HG03432 (cell line): ENCODE measurements at regions not wholly inside any gene's neighbourhood (a gene's known extent, or its start where the extent isn't known, plus 50 kb on each side); places are given as distances from the start of the nearest gene placed in this dataset.
"Not testable (repeated sequence)": the region's sequence is repeated elsewhere in the genome, so short reads cannot be mapped to it uniquely, and the experiment has no call there.

ENCODE experiments used
- ATAC-seq: cut with Tn5 transposase; IDR thresholded peaks from one replicate; pipeline ENCODE4 v1.9.1; 2021; ENCODE audit warnings: mild to moderate bottlenecking, moderate library complexity; ENCODE audit not compliant: unreplicated experiment

DNA sequence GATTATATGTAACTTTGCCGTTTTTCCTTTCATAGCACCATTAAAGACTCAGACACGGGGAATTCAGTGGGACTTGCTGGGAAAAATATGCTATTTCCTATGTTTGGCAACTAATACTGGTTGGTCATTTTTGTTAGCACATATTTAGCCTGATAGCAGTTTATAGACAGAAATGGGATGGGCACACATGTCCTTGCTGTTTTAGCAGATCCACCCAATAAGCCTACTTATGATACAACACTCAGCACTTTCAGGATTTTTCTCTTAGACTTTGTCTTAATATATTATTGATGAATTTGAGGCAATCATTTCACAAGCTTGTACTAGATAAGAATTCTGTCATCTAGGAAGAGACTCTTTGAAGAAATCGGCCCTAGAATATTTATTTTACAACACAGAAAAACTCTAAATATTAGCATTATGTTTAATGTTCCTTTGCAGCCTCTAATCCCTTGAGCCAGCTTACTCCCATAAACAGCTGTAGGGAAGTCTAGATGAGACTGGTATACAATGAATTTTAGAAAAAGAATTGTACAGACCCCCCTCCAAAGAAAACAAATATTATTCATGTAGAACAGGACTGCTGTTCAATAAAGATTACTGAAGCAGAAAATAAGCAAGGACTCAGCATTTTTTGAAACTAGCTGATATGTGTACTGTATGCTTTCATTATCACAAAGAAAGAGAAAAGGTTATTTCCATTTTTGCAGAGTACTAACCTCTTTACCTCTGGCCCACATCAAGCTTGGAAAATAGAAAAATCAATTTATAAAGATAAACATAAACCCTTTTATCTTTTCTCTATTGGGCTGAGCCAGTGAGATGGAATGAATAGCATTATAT lies 656.8 kb upstream of the SGO1 start:
- no peak for ATAC-seq

DNA sequence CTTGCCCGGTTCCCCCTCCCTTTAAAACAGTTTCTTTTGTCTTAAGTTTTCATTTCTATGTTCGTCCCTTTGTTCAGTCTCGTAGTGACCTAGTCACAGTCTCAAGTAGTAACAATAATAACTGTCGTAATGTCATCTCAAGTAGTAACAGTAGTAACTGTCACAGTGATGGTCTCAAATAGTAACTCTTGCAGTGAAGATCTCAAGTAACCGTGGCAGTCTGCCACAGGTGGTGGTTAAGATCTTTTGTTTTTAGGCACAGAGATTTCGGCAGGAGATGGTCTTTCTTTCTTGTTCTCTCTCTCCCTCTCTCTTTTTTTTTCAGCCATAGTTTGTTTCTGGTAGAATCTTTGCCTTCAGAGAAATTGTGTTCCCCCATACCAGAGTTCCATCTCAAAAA lies 656.0 kb upstream of the SGO1 start:
- no peak for ATAC-seq

DNA sequence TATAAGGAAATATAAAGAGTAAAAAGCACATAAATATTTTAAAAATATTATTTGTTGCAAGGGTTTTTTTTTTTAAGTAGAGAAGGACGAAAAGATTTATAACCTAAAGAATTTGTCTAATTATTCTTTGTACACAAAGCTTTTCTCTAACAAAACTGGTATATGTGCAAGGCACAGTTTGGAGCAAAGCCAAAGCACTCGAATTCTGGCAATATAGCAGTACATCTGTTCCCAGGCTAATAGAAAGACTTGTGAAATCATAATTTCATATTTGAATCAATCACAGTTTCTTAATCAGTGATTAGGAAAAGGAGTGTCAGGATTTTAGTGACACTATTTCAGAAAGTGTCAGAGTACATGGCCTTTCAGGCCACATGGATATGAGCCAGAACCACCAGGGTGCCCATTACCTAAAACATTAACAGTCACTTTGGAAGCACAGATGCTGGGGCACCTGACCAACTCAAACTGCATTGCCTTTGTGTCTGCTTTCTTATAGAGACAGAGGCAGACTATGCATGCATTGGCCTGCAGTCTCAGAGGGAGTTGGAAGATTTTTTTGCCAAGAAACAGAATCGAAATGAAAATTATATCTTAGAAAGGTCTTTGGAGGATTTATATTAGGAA lies 651.8 kb upstream of the SGO1 start:
- ATAC-seq: no peak

DNA sequence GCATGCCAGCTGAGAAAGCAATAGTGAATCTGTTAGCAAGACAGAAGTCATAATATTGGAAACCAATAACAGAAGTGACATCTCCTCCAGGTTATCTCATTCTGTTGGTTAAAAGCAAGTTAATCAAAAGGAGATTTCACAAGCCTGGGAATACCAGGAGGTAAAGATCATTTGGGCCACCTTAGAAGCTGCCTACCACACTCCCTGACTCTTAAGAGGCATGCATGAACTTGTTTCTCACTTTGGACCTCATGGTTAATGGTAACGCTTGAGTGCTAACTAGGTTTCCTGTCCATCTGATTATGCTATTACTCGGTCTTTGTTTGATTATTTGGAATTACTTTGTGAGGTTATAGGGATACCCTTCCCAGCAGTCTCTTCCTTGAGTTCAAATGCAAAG lies 650.8 kb upstream of the SGO1 start:
- no peak for ATAC-seq

DNA sequence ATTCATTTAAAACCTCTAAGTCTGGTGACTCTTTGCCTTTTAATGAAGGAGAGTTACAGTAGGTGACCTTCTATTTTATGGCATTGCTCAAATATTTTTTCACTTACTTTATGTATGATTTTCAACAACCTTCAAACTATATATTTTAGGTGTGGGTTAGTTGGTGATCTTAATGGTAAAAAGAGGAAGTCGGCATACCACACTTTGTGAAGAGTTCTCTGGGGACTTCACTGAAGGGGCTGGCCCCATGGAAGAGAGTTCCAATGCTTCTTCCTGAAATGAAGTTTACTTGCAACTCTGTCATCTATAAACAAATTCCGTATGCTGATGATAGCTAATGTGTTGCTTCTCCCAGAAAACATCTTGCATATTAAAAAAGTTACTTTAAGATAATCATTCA lies 647.0 kb upstream of the SGO1 start:
- ATAC-seq: no peak

DNA sequence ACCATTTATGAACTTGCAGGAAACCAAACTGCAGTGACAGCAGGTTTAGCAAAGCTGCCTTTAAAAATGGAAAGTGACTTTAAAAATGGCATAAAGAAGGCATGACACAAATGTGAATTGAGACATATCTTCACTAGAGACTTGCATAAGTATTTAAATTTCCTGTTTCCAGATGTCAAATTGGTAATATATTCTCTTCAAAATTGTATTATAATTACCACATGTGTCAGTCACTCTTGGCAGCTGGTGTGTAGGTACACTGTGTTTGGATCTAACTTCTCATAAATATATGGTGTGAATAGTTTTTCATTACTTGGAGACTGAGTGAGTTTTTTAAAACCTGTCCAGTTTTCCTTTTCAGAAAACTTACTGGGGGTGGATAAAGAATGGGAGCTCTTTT lies 636.2 kb upstream of the SGO1 start:
- no peak for ATAC-seq

DNA sequence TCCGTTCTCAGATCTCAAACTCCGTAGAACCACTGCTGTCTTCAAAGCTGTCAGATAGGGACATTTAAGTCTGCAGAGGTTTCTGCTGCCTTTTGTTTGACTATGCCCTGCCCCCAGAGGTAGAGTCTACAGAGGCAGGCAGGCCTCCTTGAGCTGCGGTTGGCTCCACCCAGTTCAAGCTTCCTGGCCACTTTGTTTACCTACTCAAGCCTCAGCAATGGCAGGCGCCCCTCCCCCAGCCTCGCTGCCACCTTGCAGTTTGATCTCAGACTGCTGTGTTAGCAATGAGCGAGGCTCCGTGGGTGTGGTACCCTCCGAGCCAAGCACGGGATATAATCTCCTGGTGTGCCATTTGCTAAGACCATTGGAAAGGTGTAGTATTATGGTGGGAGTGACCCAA lies 634.9 kb upstream of the SGO1 start:
- not testable (repeated sequence) for ATAC-seq

DNA sequence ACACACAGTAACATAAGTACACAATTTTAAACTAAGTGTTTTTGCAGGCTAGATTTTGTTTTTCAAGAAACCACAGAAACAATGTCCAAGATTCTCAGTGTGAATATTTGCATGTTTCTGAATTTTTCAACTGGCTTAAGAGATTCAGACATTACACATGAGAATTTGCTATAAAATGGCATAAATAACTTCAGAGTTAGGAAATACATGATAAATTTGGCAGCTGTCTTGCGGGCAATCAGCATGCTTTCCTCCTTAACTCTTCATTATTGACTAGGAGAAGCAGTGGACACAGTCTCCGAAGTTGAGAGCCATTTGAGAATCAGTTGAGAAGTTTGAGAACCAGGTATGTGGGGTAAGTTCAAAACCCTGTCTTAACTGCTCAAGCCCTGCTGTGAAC lies 625.6 kb upstream of the SGO1 start:
- ATAC-seq: no peak

DNA sequence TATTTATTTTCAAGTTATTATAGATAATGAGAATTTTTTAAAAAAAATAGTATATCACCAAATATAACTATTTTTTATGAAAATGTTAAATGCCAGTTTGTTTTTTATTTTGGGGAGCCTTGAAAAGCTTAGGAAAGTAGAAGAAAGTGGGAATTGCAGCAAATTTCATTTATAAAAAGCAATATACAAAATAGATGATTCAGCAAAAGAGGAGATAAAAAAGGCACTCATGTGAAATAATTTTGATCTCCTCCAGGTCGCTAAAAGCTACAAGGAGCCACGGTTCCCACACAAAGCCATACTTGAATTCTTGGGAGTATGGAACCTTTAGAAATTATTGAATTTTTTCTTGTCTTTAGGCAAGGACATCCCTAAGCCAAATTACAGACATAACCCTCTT lies 625.0 kb upstream of the SGO1 start:
- ATAC-seq: no peak

DNA sequence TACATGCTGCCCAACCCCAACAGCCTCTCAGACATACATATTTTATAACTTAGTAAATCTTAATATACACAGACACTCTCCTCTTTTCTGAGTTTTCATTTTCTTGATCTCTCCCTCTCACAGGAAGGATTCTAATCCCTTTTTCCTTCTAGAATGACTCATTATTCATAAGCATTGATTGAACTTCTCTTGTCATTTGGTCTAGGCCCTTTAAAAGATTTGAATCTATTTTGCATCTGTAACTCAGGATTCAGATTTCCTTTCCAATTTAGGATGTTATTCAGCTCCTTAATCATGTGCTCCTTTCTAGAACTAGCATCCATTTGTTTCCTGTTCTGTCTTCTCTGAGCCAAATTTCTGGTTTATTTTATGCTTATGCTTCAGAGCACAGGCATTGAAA lies 624.5 kb upstream of the SGO1 start:
- no peak for ATAC-seq

DNA sequence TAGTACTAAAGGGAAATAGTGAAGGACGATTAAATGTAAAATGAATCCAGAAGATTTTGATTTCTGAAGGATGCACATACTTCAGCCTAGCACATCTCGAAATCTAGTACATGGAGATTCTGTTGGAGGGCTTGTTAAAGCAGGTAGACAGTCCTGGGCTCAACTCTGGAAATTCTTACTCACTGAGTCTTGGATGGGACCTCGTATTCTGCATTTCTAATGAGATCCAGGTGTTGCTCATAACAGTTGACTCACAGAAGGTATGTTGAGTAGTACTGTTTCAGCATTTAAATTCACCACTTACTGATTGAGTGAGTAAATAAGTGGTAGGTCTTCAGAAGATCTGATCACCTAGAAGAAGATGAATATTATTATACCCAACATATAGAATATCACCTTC lies 623.4 kb upstream of the SGO1 start:
- no peak for ATAC-seq

DNA sequence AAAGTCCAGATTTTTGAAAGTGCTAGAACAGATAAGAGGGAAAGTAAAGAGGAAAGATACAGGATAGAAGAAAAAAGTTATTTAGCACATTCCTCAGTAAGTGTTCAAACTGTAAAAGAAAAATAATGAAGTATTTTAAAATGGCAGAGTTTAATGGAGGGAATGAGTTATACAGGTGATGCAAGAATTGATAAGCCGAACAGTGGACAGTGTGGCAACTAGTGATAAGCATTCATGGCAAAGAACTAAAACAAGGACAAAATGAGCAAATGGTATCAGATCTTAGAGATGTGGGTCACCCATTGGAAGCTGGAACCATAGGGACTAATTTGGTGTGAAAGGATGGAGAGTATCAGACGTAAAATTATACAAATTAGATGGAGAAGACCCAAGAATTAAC lies 622.9 kb upstream of the SGO1 start:
- no peak for ATAC-seq

DNA sequence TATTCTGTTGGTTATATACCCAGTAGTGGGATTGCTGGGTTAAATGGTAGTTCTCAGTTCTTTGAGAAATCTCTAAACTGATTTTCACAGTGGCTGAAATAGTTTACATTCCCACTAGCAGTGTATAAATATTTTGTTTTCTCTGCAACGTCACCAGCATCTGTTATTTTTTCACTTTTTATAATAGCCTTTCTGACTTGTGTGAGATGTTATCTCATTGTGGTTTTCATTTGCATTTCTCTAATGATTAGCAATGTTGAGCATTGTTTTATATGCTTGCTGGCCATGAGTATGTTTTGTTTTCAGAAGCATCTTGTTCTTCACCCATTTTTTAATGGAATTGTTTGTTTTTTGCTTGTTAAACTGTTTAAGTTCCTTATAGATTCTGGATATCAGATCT lies 612.7 kb upstream of the SGO1 start:
- ATAC-seq: no peak

DNA sequence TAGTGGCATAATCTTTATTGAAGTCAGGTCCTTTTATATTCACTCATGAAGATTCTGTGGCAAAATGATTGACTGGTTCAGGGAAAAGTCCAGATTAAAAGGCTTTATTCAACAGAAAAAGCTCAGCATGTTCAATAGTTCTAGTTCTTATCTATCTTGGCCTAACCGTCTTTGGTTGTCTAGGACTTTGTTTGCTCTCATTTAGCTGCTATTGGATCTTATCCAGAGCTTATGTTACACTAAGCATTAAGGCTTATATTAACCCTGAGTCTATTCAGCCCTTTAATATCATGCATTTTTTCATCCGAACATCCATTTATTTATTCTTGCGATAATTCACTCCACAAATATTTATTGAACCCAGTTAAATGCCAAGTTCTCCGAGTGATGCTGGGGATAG lies 601.0 kb upstream of the SGO1 start:
- no peak for ATAC-seq

DNA sequence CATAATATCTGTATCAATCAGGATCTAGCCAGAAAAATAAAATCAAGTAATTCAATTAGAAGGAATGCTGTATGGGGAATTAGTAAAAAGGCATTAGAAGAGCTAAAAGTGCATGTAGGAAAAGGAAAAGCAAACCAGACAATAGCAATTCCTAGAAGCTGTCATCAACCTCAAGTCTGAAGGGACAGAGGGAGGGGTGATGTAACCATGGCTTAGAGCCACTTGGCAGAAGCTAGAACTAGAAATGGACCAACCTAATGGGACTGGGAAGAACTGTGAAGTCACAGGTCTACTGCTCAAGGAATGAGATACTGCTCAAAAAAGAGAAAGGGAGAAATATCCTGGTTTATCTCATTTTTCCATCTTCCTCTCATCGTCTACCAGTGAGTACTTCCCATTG lies 590.7 kb upstream of the SGO1 start:
- no peak for ATAC-seq

DNA sequence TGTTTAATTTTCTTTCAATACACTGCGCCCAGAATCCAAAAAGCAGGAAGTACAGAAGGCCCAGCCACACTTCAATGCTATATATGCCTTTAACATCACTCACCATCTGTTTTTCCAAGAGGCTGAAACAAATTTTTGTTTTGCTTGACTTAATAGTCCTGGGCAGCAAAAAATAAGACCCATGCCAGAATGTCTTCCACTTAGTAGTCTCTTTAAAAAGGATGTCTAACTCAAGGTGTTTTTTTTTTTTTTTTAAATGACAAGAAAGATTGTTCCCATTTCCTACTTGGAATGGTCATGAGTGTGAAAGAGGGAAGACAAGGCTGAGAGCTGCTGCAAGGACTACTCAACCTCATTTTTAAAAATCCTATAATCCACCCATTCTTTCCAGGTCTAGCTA lies 590.3 kb upstream of the SGO1 start:
- ATAC-seq: no peak

DNA sequence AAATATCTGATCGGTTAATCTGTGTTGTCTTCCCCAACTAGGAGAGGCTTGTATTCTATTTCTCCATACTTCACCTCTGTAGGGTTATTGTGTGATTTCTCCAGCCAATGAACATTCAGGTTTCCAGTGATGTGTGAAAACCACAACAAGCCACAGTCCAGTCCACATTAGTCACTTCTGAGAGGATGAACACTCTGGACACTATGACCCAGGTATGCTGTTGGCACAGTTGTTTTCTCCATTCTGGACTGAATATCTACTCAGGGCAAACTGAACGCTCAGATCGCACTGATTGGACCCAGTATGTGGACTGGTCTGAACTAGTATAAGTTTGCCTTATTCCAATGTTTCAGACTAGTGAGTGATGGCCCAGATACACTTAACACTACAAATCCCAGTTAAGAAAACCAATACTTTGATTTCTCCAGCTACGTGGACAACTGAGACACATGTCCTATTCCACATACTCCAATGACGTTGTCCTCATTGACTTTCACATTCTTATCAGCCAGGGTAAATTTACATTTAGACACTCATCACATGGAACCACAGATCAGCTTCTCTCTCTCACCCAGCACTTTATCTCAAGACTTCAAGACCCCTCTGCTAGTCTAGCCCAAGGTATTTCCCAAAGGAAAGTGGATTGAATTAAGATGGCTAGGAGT lies 587.4 kb upstream of the SGO1 start:
- ATAC-seq: no peak

DNA sequence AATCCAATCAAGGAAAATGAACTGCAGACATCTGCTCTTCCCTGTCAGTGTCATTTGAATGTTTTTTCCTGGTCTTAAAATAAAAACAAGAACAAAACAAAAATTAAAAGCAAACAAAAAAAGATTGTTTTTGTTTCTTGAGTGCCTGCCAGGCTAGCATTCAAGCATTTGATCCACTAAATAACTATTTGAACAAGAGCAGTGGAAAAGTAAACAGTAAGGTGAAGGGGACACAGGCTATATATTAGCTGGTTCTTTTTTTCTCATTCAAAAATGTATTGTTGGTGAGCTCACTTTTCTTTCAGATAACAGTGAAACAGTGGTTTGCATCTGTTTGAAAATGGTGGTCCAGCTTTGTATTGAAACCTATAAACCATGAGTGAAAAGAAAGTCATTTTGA lies 586.9 kb upstream of the SGO1 start:
- ATAC-seq: no peak

DNA sequence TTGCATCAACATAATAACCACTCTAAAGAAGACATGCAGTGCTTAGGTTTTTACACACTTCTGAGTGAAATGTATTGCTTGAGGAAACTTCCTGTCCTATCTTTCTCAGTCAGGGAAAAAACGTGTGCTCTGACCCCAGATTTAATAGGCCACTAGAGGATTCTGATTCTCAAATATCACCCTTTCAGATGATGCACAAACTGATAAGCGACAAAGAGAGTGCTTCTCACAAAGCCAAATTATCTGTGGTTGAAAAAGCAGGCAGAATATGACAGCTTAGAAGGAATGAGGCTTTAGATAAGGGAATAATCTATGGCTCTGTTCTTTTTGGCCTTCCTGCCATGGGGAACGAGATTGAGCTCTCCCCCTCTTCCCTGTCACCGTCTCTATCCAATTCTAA lies 583.4 kb upstream of the SGO1 start:
- ATAC-seq: no peak

DNA sequence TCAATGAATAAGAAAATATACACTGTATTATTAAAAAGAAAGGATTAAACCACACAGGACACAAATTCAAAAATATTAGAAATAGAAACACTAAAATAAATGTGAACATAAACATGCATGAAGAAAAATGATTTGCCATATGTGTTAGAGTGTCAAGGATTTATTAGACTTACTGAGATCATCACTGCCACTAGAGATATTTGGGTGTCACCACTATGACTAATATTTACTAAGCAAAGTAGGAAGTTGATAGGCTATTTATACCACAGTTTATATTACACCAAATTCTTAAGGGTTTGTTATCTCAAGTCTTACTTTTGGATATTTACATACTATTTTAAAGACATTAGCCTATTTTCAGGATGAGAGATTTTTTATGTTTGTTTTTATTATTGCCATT lies 575.0 kb upstream of the SGO1 start:
- ATAC-seq: no peak

DNA sequence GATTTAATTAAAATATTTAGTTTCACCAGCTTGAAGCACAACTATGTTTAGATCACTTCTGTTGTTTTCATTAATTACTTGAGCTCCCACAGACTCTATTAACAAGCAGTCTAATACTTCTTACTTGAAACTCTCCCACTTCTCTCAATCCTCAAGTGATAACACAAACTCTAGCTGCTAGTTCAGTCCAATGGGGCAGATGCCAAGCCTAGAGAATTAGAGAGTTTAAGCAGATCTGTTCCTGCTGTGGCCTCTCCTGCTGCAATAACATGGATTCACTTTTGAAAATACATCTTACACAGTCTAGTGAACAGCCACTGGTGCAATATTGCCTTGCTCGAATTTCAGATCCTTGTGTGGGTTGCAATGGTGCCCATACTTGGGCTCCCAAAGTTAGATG lies 566.4 kb upstream of the SGO1 start:
- no peak for ATAC-seq

DNA sequence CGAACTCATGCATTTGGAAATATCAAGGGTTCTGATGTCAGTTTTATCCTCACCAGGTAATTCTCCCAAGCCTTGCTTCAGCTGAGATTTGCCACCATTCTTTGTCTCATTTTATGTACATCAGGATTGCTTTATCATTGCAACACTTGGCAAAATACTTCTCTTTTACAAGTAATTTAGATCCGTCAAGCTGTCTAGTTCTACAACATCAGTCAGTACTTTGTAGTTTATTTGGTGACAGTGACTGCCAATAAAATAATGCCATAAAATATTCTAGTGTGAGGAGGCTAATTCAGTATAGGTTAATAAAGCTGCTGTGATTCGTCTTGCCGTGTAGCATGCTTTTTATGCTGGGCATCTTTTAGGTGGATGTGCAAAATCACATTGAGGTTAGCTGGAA lies 565.3 kb upstream of the SGO1 start:
- ATAC-seq: no peak
